DMS153 treated with DMSO at 0.1 percent for 48 hours (cell line): ENCODE measurements at regions not wholly inside any gene's neighbourhood (a gene's known extent, or its start where the extent isn't known, plus 50 kb on each side); places are given as distances from the start of the nearest gene placed in this dataset.

Source experiments
- DNase-seq: peaks from one replicate; lab custom pipeline; 2025; ENCODE audit not compliant: unreplicated experiment; lab: John Stamatoyannopoulos, UW

DNA sequence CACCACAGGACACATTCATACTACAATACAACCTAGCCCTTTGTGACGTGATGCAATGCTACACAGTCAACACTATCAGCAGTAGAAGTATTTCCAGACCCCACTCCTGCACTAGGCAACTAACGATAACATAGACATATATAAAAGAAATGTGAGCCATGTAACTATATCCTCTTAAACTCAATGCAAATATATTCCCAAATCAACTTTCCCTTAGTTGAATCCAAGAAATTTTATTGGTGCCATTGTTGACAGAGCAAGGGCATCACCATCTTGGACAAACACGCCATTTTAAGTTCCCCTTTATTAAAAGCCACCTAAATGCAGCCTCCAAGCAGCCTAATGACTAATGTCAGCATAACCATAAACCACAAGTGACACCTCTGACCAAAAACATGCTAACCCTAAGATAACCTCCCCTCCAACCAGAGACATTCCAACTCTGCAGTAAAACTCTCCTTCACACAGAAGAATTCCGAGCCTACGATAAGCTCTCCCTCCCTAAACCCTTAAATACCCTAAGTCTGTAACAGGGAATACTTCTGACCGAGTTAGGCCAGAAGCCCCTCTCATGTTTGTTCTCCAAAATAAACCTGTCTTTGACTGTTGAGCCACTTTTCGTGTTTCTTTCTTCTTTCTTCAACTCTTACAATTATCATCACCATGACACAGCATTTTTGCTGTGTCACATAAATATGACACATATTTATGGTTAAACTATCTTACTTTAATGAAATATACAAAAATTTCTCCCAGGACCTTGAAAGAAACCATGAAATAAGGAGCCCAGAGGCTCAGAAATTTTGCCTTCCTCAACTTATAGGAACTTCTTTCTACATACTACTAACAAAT, 1497.8 kb downstream of the EFNA5 start:
- DNase-seq = no peak

DNA sequence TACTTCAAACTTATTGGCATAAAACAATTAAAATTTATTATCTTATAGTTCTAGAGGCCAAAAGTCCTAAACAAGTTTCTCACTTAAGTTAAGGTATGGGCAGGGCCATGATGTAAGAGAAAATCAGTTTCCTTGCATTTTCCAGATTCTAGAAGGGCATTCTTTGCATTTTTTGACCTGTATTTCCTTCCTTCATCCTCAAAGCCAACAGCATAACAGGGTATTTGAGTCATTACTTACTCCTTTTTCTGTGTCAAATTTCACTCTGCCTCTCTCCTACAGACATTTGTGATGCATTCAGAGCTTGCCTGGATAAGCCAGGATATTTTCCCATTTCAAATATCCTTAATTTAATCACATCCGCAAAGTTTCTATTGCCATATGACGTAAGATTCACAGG, 1499.0 kb downstream of the EFNA5 start:
- DNase-seq = no peak

DNA sequence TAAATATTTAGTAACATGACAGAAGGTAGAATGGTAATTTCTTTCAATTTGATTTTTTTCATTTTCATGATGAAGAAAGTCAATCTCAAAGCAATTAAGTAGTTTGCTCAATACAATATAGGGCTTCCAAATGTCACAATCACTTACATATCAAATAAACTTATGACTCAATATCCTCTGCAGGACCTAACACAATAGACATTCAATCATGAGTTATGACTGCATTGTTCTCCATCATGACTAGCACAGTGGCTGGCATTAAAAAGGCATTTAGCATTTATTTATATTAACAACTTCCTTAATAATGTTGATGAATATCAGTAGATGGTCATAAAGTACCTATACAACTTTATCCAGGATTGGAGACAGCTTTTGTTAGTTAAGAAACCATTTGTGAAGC, 1499.6 kb downstream of the EFNA5 start:
- DNase-seq = no peak

DNA sequence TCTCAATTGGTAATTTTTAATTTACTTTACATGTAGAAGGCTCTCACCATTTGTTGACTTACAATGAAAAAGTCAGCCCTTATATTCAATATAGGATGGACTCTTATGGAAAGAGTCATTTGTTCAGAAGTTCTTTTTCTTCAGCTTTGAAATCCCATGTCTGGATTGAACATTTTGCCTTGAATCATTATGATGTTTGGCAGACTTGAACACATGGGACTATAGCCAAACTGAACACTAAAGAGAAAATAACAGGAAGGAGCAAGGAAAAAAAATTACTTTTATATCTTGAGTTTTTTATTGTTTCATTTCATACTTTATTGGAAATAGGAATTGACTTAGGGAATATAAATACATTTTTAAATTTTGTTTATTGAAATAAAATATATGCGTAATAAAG, 1503.0 kb downstream of the EFNA5 start:
- no peak for DNase-seq

DNA sequence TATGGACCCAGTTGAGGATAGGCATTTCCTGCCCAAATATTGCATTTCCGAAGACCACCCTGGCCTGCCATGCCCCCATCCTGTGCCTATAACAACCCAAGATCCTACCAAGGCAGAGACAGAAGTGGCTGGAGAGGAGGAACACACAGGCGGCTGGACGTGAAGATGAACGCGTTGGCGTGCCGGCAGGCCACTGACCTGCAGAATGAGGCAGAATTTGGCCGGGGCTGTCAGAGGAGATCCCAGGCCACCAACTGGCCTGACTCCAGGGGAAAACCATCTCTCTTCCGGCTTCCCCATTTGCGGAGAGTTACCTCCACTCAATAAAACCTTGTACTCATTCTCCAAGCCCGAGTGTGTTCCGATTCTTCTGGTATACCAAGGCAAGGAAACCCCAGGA, 1507.5 kb downstream of the EFNA5 start:
- DNase-seq = no peak

DNA sequence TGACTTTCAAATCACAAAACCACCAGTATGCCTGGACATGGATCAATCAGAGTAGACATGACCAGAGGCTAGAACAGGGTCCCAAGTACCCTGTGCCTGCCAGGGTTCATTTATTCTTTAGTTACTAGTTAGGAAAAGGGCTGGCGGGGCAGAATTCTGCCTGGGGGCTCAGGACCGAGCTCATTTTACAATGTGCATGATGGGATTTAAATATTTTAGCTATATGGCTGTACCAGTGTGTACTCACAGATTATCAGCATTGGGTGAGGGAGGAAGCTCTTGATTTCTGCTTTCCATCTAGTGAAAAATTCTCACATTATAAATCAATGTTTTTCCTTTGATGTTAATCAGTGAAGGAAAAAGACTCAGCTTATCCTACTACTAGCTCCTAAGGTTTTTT, 1511.1 kb downstream of the EFNA5 start:
- no peak for DNase-seq

DNA sequence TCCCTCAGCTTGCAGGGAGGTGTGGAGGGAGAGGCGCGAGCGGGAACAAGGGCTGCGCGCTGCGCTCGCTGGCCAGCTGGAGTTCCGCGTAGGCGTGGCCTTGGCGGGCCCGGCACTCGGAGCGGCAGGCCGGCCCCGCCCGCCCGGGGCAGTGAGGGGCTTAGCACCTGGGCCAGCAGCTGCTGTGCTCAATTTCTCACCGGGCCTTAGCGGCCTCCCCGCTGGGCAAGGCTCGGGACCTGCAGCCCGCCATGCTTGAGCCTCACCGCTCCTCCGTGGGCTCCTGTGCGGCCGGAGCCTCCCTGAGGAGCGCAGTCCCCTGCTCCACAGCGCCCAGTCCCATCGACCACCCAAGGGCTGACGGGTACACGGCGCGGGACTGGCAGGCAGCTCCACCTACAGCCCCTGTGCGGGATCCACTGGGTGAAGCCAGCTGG, 1516.4 kb downstream of the EFNA5 start:
- DNase-seq = no peak

DNA sequence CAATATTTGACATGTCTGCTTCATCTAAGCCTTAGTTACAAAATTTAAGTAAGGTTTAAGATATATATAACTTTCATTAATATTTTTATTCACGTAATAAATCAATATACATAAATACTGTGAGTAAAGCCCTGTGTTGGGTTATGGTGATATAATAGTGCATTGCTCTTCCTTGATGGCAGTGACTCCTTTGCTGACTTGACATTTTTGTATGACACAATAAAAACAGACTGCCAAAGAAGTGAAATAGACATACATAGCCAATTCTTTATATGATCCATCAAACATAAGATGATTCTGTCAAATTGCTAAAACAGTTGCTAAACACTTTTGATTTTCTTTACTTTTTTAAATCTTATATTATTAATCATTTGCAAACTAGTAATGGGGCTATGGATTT, 1518.2 kb downstream of the EFNA5 start:
- no peak for DNase-seq

DNA sequence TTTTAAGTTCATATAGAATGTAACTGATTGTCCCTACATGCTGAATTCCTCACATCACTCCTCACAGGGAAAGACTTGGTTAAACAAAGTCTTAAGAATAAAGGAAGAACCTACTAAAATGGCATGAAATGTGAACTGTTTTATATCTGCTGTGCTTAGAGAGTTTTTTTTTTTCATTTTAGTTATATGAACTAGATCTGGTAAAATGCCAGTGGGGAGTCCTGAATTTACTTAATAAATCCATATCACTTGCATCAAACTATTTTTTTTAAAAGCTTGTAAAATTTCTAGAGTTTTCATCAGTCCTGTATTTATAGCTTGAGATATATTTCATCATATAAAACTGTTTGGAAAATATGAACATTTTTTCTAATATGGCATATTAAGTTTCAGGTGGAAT, 1528.6 kb downstream of the EFNA5 start:
- DNase-seq = no peak

DNA sequence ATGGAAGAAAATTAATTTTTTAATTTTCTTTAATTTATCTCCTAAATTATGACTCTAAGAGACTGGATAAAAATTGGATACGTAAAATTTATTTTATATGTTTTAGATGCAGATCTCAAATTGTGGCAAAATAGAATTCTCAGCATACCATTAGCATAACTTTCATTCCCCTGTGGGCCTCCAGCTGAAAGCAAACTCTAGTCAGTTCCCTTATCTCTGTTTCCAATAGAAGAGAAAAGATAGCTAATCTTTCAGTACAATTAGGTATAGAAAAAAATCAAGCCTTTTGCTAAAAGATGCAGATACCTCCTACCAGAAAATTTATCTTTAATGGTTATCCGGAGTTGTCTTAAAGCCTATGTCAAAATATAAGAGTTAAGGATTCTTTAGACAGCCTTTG, 1530.6 kb downstream of the EFNA5 start:
- DNase-seq = no peak

DNA sequence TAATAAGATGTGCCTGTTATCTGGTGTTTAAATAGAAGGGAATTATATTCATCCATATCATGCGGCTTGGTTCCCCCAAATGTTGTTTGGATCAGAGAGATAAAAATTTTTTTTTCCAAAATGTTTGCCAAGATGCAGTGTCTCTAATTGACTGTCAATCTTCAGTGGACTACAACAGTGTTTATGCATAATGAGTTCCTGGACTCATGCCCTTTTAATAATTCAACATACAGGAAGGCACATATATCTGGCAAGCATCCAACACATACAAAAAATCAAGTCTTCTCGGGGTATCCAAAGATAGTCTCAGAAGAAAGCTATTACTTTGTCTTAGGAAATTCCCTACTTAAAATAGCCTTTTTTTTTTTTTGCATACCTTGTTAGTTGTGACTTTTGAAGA, 1534.7 kb downstream of the EFNA5 start:
- DNase-seq = no peak

DNA sequence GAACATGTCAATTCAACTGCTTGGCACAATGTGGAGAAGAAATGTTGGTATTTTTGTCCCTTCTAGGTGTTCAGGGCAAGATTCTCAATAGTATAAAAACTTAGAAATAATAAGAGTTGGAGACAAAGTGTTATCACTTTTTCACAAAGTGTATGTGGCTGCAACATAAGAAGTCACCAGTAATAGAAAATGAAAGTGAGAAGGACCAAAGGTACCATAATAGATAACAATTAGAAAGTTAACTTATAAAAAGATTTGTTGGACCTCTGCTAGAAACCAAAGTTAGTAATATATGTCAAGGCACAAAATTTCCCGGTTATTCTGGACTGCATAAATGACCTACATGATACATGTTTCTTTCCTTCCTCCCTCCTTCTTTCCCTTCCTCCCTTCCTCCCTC, 1535.3 kb downstream of the EFNA5 start:
- no peak for DNase-seq

DNA sequence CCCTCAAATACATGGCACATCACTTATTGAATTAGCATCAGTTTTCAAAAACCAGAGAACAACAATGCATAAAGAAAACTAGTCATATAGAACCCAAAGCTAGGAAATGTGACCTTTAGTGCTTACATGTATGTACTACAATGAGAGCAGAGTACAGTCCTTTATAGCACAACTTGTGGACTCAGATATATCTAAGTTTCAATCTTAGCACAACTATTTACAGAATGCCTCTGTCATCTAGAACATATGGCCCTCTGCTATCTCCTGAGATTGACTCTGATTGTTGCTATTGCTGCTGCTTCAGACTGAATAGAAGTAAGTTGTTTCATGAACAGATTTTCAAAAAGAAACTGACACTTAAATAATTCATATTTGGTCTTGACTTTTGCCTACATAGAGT, 1536.2 kb downstream of the EFNA5 start:
- no peak for DNase-seq

DNA sequence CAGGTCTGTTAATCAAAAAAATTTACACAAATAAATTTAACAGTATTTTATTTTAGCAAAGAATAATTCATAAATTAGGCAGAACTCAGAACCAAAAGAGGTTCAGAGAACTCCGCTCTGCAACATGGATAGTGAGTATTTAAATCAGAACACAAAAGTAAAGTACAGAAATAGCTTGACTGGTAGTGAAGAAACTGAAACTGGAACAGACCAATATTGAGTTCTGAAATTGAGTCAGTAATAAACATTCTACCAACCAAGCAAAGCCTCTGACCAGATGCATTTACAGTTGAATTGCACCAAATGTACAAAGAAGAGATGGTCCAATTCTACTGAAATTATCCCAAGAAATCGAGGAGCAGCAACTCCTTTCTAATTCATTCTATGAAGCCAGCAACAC, 1542.8 kb downstream of the EFNA5 start:
- DNase-seq = no peak

DNA sequence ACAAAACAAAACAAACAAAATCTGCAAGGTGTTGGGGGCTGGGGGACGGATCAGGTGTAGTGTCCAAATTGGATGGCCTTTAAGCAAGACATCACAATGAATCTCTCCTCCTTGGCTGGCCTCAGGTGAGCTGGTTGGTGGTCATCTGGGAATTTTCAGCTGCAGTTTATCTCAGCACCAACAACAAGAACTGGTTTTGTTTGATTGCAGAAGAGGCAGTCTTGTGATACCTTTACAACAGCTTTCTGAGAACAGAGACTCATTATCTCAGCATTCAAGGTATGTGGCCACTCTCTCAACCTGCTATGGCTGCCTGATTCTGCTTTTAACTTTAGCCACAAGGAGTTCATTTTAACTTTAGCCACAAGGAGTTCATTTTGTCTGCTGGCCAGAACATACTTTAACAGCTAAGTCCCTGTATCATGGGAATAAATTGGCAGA, 1543.4 kb downstream of the EFNA5 start:
- no peak for DNase-seq

DNA sequence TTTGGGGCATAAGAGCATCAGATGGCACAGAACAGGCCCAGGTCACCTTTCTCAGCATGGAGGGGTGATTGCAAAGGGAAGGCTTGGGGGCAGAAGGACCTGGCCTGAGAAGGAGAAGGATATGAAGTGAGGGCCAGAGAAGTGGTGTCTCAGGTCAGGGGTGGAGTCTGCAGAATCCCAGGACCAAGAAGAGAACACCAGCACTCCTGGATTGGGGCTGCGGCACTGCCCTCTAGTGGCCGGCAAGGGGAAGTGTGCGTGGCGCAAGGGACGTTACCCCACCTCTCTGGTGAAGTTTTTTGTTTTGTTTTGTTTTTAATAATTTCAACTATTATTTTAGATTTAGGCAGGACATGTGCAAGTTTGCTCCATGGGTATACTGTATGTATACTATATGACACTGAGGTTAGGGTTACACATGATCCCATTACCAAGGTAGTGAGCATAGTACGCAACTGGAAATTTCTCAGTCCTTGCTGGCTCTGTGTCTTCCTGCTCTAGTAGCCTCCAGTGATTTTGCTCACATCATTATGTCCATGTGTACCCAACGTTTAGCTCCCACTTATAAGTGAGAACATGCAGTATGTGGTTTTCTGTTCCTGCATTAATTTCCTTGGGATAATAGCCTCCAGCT, 1548.6 kb downstream of the EFNA5 start:
- no peak for DNase-seq

DNA sequence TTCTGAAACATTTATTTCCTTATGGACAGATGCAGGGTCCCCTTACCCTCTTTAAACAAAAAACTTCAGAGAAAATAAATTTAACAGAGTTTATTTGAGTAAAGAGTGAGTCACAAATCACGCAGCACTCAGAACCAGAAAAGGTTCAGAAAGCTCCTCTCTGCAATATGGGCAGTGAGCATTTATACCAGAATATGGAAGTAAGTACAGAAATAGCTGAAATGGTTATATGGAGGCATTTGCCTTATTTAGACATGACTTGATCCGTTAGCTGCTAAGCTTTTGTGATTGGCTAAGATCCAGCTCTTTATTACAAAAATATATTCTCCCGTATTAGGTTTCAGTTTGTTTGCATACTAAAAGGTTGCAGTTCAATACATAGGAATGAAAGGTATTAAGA, 1554.1 kb downstream of the EFNA5 start:
- DNase-seq = no peak

DNA sequence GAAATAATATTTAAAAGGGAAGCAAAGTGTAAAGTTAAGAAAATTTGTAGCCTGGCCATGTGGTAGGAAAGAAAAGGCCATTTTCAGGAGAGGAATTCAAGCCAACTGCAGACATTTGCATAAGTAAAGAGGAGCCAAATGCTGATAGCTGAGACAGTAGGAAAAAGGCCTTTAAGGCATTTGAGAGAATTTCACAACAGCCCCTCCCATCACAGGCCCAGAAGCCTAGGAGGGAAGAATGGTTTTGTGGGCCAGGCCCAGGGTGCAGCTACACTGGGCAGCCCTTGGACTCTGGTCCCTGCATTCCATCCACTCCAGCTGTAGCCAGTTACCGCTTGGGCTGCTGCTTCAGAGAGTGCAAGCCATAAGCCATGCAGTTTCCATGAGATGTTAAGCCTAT, 1556.8 kb downstream of the EFNA5 start:
- no peak for DNase-seq

DNA sequence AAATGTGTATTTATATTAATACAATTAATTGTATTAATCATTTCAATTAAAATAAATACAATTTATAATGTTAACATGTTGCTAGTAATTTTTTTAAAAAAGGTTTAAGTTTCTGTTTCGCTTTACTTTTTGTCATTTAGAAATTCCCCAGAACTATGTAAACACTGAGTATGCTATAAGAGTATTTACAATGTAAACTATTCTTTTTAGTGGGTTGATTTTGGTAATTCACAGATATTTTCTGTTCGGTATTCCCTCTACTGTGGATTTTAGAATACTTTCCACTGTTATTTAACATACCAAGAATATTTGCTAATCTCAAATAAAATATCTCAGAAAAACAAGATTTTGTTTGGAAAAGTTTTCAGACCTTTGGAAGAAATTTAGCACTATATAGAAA, 1564.4 kb downstream of the EFNA5 start:
- DNase-seq = no peak

DNA sequence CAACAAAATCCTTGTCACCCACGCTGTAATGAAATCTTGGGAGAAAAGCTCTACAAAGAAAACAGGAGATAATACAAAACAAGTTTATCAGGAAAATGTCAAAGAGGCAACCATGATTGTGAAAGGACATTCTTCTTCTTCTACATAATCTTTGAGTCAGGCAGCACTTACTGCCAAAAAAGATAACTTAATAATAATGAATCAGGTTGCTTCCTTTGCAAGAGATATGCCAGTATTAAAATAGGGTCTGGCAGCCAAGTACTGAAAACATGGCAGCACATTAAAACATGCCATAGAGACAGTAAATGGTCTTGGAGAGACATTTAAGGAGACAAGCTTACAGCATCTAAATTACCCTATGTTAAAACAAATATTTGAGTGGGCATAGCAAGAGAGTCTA, 1573.4 kb downstream of the EFNA5 start:
- DNase-seq = no peak

DNA sequence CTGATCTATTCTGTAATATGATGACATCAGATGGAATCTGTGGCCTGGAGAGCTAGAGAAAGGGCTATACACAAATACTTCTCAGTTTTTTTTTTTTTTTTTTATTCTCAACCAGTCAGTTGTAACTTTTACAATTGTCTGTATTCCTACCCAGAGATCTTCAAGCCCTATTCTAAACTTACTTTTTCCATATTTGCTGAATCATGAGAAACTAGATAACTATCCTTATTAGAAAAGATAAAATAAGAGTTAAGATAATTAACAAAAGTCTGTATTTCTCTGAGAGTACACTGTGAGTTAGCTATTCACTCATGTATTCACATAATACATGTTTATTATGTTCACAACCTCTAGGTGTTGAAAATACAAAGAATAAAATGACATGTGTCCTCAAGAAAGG, 1575.9 kb downstream of the EFNA5 start:
- no peak for DNase-seq

DNA sequence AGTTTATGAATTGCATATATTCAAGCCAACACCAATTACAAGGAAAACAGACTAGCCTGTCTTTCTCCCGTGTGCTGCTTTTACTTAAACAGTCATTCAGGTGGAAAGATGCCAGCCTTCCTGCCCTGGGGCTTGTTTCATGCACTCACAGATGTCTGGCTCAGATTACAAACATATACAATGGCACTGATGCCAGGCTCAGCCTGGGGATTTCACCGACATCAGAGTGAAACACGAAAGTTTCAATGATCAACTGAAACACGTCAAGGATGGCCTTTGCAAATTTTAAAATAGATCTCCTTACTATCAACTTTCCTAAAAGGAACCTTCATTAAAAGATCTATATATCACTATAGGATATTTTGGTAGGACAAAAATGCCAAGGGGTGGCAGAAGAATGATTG, 1576.5 kb downstream of the EFNA5 start:
- DNase-seq = peak; percentile 61

DNA sequence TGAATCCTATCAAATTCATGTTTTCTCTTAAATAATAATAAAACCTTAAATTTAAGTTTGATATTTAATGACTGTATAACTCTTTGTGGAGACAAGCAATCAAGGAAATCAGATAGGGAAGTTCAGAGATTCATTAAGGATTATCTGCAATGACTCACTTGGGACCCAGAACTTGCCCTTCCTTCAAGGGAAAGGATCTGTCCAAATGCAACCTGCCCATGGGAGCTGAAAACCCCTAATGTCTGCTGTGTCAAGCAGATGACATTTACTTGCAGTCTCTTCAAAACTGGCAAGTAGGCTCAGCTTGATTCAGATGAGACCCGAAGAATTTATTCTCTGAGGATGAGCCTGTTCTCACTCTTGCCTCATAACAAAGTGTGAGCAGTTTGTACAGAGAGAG, 1577.6 kb downstream of the EFNA5 start:
- DNase-seq = no peak
